ENCODE measurements at regions not wholly inside any gene's neighbourhood (a gene's known extent, or its start where the extent isn't known, plus 50 kb on each side); places are given as distances from the start of the nearest gene placed in this dataset.

GRCh38 chr7:35550831-35551230 is 144.1 kb downstream of the HERPUD2 start:
- FAIRE-seq = no peak
- intact Hi-C loops (cut with micrococcal nuclease) = no loop called here
- no peak overlapping the region for H3K9ac ChIP-seq (replicated peaks; ENCODE audit: extremely low read depth, insufficient read depth, low read length)
- no TSS peak for BruUV-seq (replicated peaks)
- peaks cover 6 to 11% of the 10 kb centered on the region in 2 experiments for H3K27me3 ChIP-seq (ENCODE audit: control insufficient read depth in 2 of 2, insufficient read depth in 2 of 2, low read length in 2 of 2)
- CTCF ChIA-PET = interaction anchor here (0.8 kb wide), 1 partner anchor 13 kb away, joined by 3 read pairs; no protein-coding TSS in a partner anchor
- H3K9me1 ChIP-seq (replicated peaks; ENCODE audit: control insufficient read depth, extremely low read depth, insufficient read depth, low read length) = no peaks in the 10 kb centered on the region
- H3K4me2 ChIP-seq (ENCODE audit: insufficient read depth, low read length) = no peak overlapping the region
- H4K20me1 ChIP-seq (replicated peaks; ENCODE audit: control insufficient read depth, extremely low read depth, insufficient read depth, low read length) = no peaks in the 10 kb centered on the region
- H3K36me3 ChIP-seq (ENCODE audit: control insufficient read depth in 2 of 2, extremely low read depth in 1 of 2, insufficient read depth in 2 of 2, low read length in 2 of 2) = no peaks in the 10 kb centered on the region
- H3K27ac ChIP-seq (ENCODE audit: insufficient read depth, low read depth, low read length) = no peak overlapping the region
- dilution Hi-C loops (cut with MboI; ENCODE audit: extremely low pct_ligation_motif_present, low sequenced_read_pairs) = no loop called here
- TF ChIP-seq JUN (IDR thresholded peaks at IDR 0.05; ENCODE audit: borderline replicate concordance, insufficient read depth, insufficient read length, low read depth) (no peak), CTCF (IDR thresholded peaks at IDR 0.05; ENCODE audit: extremely low read depth in 1 of 2, insufficient read depth in 1 of 2, low read depth in 1 of 2, low read length in 2 of 2) (no peak)
- H3K4me3 ChIP-seq (replicated peaks in 1 of 3; ENCODE audit: insufficient read depth in 1 of 3, low read depth in 1 of 3, low read length in 3 of 3) = no peak overlapping the region
- no peaks in the 10 kb centered on the region for H3K4me1 ChIP-seq (ENCODE audit: control insufficient read depth, extremely low read depth, insufficient read depth, low read length)
- POLR2A ChIA-PET = no interaction called here
- H2AFZ ChIP-seq (ENCODE audit: low read depth, low read length) = no peak overlapping the region
- no peaks in the 10 kb centered on the region for H3K9me3 ChIP-seq (replicated peaks; ENCODE audit: control insufficient read depth, insufficient read depth, low read length)
- H3K79me2 ChIP-seq (ENCODE audit: control insufficient read depth, insufficient read depth, low read length) = no peaks in the 10 kb centered on the region
- no peak for DNase-seq (ENCODE audit: low read depth, low spot score)

GRCh38 chr7:35549781-35550180 is 145.2 kb downstream of the HERPUD2 start:
- Histone ChIP-seq H2AFZ (ENCODE audit: low read depth, low read length) (no peak overlapping the region), H3K9ac (replicated peaks; ENCODE audit: extremely low read depth, insufficient read depth, low read length) (no peak overlapping the region), H3K4me1 (ENCODE audit: control insufficient read depth, extremely low read depth, insufficient read depth, low read length) (no peaks in the 10 kb centered on the region), H3K79me2 (ENCODE audit: control insufficient read depth, insufficient read depth, low read length) (no peaks in the 10 kb centered on the region), H3K36me3 (ENCODE audit: control insufficient read depth in 2 of 2, extremely low read depth in 1 of 2, insufficient read depth in 2 of 2, low read length in 2 of 2) (no peaks in the 10 kb centered on the region), H3K9me1 (replicated peaks; ENCODE audit: control insufficient read depth, extremely low read depth, insufficient read depth, low read length) (no peaks in the 10 kb centered on the region), H4K20me1 (replicated peaks; ENCODE audit: control insufficient read depth, extremely low read depth, insufficient read depth, low read length) (no peaks in the 10 kb centered on the region), H3K27ac (ENCODE audit: insufficient read depth, low read depth, low read length) (no peak overlapping the region), H3K4me2 (ENCODE audit: insufficient read depth, low read length) (no peak overlapping the region), H3K4me3 (replicated peaks in 1 of 3; ENCODE audit: insufficient read depth in 1 of 3, low read depth in 1 of 3, low read length in 3 of 3) (no peak overlapping the region), H3K27me3 (ENCODE audit: control insufficient read depth in 2 of 2, insufficient read depth in 2 of 2, low read length in 2 of 2) (peaks cover 6 to 14% of the 10 kb centered on the region in 2 experiments), H3K9me3 (replicated peaks; ENCODE audit: control insufficient read depth, insufficient read depth, low read length) (no peaks in the 10 kb centered on the region)
- TF ChIP-seq FOS (IDR thresholded peaks at IDR 0.05; ENCODE audit: borderline replicate concordance, insufficient read depth, low read length) (no peak), MAX (IDR thresholded peaks at IDR 0.05; ENCODE audit: insufficient read depth, insufficient read length) (no peak), EZH2 (IDR thresholded peaks at IDR 0.05; ENCODE audit: borderline replicate concordance, low read depth, low read length, severe bottlenecking) (no peak), POLR2A (IDR thresholded peaks at IDR 0.05; ENCODE audit: low read depth, low read length) (no peak), CTCF (IDR thresholded peaks at IDR 0.05; ENCODE audit: extremely low read depth in 1 of 2, insufficient read depth in 1 of 2, low read depth in 1 of 2, low read length in 2 of 2) (no peak), GATA2 (IDR thresholded peaks at IDR 0.05; ENCODE audit: insufficient read depth, insufficient read length, low read depth, low read length) (no peak), POLR2AphosphoS5 (IDR thresholded peaks at IDR 0.05; ENCODE audit: insufficient read depth, low read depth, low read length) (no peak), JUN (IDR thresholded peaks at IDR 0.05; ENCODE audit: borderline replicate concordance, insufficient read depth, insufficient read length, low read depth) (no peak), MYC (IDR thresholded peaks at IDR 0.05; ENCODE audit: low read depth, low read length) (no peak)
- BruUV-seq (replicated peaks) = no TSS peak
- dilution Hi-C loops (cut with MboI; ENCODE audit: extremely low pct_ligation_motif_present, low sequenced_read_pairs) = no loop called here
- CTCF ChIA-PET = no interaction called here
- no peak for DNase-seq (ENCODE audit: low read depth, low spot score)
- intact Hi-C loops (cut with micrococcal nuclease) = no loop called here
- POLR2A ChIA-PET = no interaction called here
- FAIRE-seq = no peak
